HepG2 (cell line): ENCODE measurements at regions not wholly inside any gene's neighbourhood (a gene's known extent, or its start where the extent isn't known, plus 50 kb on each side); places are given as distances from the start of the nearest gene placed in this dataset.

Source experiments
- ATAC-seq: fragments of 200-7000 bp; cut with Tn5 transposase; 3 replicates; pipeline ENCODE4 v1.9.1; 2020; ENCODE audit warnings: mild to moderate bottlenecking, moderate library complexity
- BruUV-seq: library from RNA; stranded (reverse); fragments of 400-500 nt; replicated peaks from 2 replicates; lab custom pipeline; 2021; lab: Mats Ljungman, UMichigan
- CTCF ChIA-PET: fragments of 300-600 bp; formaldehyde crosslinking; extraction: SDS; loops from one replicate; lab custom pipeline; 2021; ENCODE audit warnings: low total read pairs, inconsistent platforms, low intra/inter-chr PET ratio; lab: Yijun Ruan, JAX
- POLR2A ChIA-PET: fragments of 350-600 bp; sonication (Branson Sonifier 250); formaldehyde crosslinking; loops from one replicate; lab custom pipeline; 2020; ENCODE audit warnings: antibody characterized with exemption, inconsistent platforms; lab: Yijun Ruan, JAX
- DNase-seq: peaks from one replicate; pipeline ENCODE4 v3.0.0-alpha.2; 2015; ENCODE audit warnings: low spot score
- FAIRE-seq: peaks from 3 replicates; lab custom pipeline; 2011; peaks lifted over from hg19 to GRCh38; lab: Jason Lieb, UNC
- H2AFZ ChIP-seq: one replicate; pipeline ENCODE4 v1.6.1; 2011; ENCODE audit warnings: low read length, inconsistent platforms
- H3K27ac ChIP-seq: fragments of 300-600 bp; 3 replicates; pipeline ENCODE4 v1.8.0; 2011; ENCODE audit warnings: mixed run types, mild to moderate bottlenecking, mixed read lengths, low read length, inconsistent platforms; ENCODE audit not compliant: insufficient read depth; ENCODE audit errors: extremely low read length
- H3K27me3 ChIP-seq, 2 experiments: fragments of 200-600 bp in 1 of 2; 2 replicates in 1 of 2; 3 replicates in 1 of 2; pipeline versions ENCODE4 v1.6.0 to v1.8.0; 2011; ENCODE audit warnings: low read length in 2 of 2, mild to moderate bottlenecking in 2 of 2, moderate library complexity in 2 of 2, inconsistent platforms in 1 of 2; ENCODE audit not compliant: insufficient read depth in 2 of 2, control insufficient read depth in 1 of 2
- H3K36me3 ChIP-seq, 2 experiments: fragments of 200-600 bp in 1 of 2; replicated peaks in 1 of 2; 2 replicates in 1 of 2; 3 replicates in 1 of 2; pipeline versions ENCODE4 v1.5.1 to v1.8.0; 2011; ENCODE audit warnings: low read length in 2 of 2, inconsistent platforms in 1 of 2; ENCODE audit not compliant: insufficient read depth in 2 of 2, control insufficient read depth in 1 of 2
- H3K4me1 ChIP-seq: 2 replicates; pipeline ENCODE4 v1.5.1; 2012; ENCODE audit warnings: low read length, inconsistent platforms; ENCODE audit not compliant: insufficient read depth
- H3K4me2 ChIP-seq: 2 replicates; pipeline ENCODE4 v1.6.0; 2011; ENCODE audit warnings: low read depth, low read length, inconsistent platforms
- H3K4me3 ChIP-seq, 3 experiments: fragments of 200-600 bp in 1 of 3; sonication (generic), shearing (Covaris generic) in 1 of 3; replicated peaks in 1 of 3; 2 replicates each; pipeline ENCODE4 v1.5.1; 2011 to 2016; ENCODE audit warnings: low read length in 3 of 3, inconsistent platforms in 2 of 3, low read depth in 2 of 3, mild to moderate bottlenecking in 2 of 3, control low read depth in 1 of 3, mixed read lengths in 1 of 3; ENCODE audit not compliant: insufficient read depth in 1 of 3
- H3K79me2 ChIP-seq: one replicate; pipeline ENCODE4 v1.6.1; 2011; ENCODE audit warnings: low read length, inconsistent platforms; ENCODE audit not compliant: insufficient read depth
- H3K9ac ChIP-seq: 2 replicates; pipeline ENCODE4 v1.6.0; 2011; ENCODE audit warnings: mild to moderate bottlenecking, low read depth, low read length, inconsistent platforms; ENCODE audit not compliant: insufficient read depth
- H3K9me3 ChIP-seq: 2 replicates; pipeline ENCODE4 v1.5.1; 2012; ENCODE audit warnings: mild to moderate bottlenecking, low read length
- H4K20me1 ChIP-seq: 2 replicates; pipeline ENCODE4 v1.6.0; 2011; ENCODE audit warnings: inconsistent platforms, mild to moderate bottlenecking, low read length, moderate library complexity; ENCODE audit not compliant: insufficient read depth
- DNMT1 ChIP-seq: sonication (generic); formaldehyde crosslinking; IDR thresholded peaks from 2 replicates; pipeline ENCODE4 v1.5.1; 2020; ENCODE audit warnings: mild to moderate bottlenecking, missing genetic modification reagents
- MEIS1 ChIP-seq: sonication (generic); formaldehyde crosslinking; IDR thresholded peaks from 2 replicates; pipeline ENCODE4 v1.9.0; 2021; ENCODE audit warnings: mild to moderate bottlenecking, missing genetic modification reagents, moderate library complexity, borderline replicate concordance
- NCOA5 ChIP-seq: sonication (generic); formaldehyde crosslinking; IDR thresholded peaks from 2 replicates; pipeline ENCODE4 v1.4.0; 2020; ENCODE audit warnings: missing genetic modification reagents
- NCOR1 ChIP-seq: fragments of 200-600 bp; sonication (generic); IDR thresholded peaks from 2 replicates; pipeline ENCODE4 v1.7.0; 2017; ENCODE audit warnings: antibody characterized with exemption, low read length, borderline replicate concordance
- NFE2L2 ChIP-seq: fragments of 150-350 bp; IDR thresholded peaks from 2 replicates; pipeline ENCODE4 v1.6.1; 2014; ENCODE audit warnings: low read length
- POLR2A ChIP-seq, 2 experiments: IDR thresholded peaks; 2 replicates each; pipeline ENCODE4 v1.6.1; 2011; ENCODE audit warnings: low read depth in 2 of 2, low read length in 2 of 2, mild to moderate bottlenecking in 1 of 2, moderate library complexity in 1 of 2; ENCODE audit not compliant: insufficient read depth in 1 of 2
- SIX1 ChIP-seq: sonication (generic); formaldehyde crosslinking; IDR thresholded peaks from 2 replicates; pipeline ENCODE4 v1.4.0; 2020; ENCODE audit warnings: missing genetic modification reagents, borderline replicate concordance
- ZNF607 ChIP-seq: sonication (generic); formaldehyde crosslinking; IDR thresholded peaks from 2 replicates; pipeline ENCODE4 v1.5.1; 2020; ENCODE audit warnings: missing genetic modification reagents, mild to moderate bottlenecking, borderline replicate concordance
- ZNF878 ChIP-seq: sonication (generic); formaldehyde crosslinking; IDR thresholded peaks from 2 replicates; pipeline ENCODE4 v1.8.1; 2023; ENCODE audit warnings: mild to moderate bottlenecking, missing genetic modification reagents, moderate library complexity
- ZSCAN9 ChIP-seq: IDR thresholded peaks from 2 replicates; pipeline ENCODE4 v1.6.1; 2016; ENCODE audit warnings: borderline replicate concordance
- WGBS: methylation state at CpG from one replicate; pipeline ENCODE4 v1.1.6; 2017; ENCODE audit warnings: low lambda C conversion rate; 5-methylcytosine and 5-hydroxymethylcytosine counted together
- in situ Hi-C: cut with HindIII; loops from 2 replicates; pipeline ENCODE4 v1.10.0; 2017; ENCODE audit warnings: low pct_unique_long_range_greater_than_20kb; ENCODE audit not compliant: extremely low pct_ligation_motif_present
- intact Hi-C: fragments of 100-400 bp; cut with micrococcal nuclease; formaldehyde crosslinking; loops from one replicate; pipeline ENCODE4 v1.10.0; 2022; ENCODE audit not compliant: unreplicated experiment
- TF ChIP-seq, protein P1 (sequence below): sonication (generic); formaldehyde crosslinking; IDR thresholded peaks from 2 replicates; pipeline ENCODE4 v1.5.0; 2020; ENCODE audit warnings: missing genetic modification reagents
- TF ChIP-seq, protein P2 (sequence below): sonication (generic); formaldehyde crosslinking; IDR thresholded peaks from 2 replicates; pipeline ENCODE4 v1.5.0; 2020; ENCODE audit warnings: mild to moderate bottlenecking, missing genetic modification reagents, moderate library complexity
- TF ChIP-seq, protein P3 (sequence below): IDR thresholded peaks from 2 replicates; pipeline ENCODE4 v1.6.1; 2016; ENCODE audit warnings: low read depth
- TF ChIP-seq, protein P4 (sequence below): sonication (generic); formaldehyde crosslinking; IDR thresholded peaks from 2 replicates; pipeline ENCODE4 v1.9.0; 2021; ENCODE audit warnings: missing genetic modification reagents, borderline replicate concordance

DNA sequence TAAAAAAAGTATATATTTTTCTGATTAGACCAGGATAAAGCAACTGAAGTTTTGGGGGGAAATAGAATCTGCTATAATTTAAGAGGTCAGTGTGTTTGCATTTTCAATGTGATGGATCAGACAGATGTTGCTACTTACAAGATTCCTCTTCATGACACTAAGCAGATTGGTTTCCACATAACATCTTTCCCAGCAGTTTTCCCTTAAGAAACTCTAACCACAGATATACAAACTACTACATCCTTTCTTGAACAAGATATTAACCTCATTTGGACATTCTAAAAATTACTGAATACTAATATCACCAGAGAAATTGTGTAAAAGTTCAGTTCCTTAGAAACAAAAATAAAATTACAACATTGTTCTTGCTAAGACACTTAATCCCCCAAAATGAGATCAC is 106.7 kb upstream of the GUCY1A1 start:
- Histone ChIP-seq H3K9me3 (no peaks in the 10 kb centered on the region), H3K4me2 (no peak overlapping the region), H3K9ac (no peak overlapping the region), H3K27me3 (no peaks in the 10 kb centered on the region), H3K36me3 (no peaks in the 10 kb centered on the region)
- ChIA-PET CTCF (no interaction called here), POLR2A (no interaction called here)
- intact Hi-C loops, result no loop called here
- TF ChIP-seq ZNF607 (no peak), NFE2L2 (no peak), NCOR1 (no peak), ZSCAN9 (CRISPR knock-in tag) (no peak), DNMT1 (no peak)
- TF ChIP-seq, all 625 proteins: peak for 0
- no TSS peak for BruUV-seq
- DNase-seq (no peak), FAIRE-seq (no peak), ATAC-seq (no peak)
- no peak overlapping the region for H3K4me3 ChIP-seq
- no peaks in the 10 kb centered on the region for H4K20me1 ChIP-seq
- H2AFZ ChIP-seq, result no peak overlapping the region
- in situ Hi-C loops, result no loop called here
- H3K27ac ChIP-seq, result no peak overlapping the region
- no peaks in the 10 kb centered on the region for H3K79me2 ChIP-seq
- no peaks in the 10 kb centered on the region for H3K4me1 ChIP-seq

DNA sequence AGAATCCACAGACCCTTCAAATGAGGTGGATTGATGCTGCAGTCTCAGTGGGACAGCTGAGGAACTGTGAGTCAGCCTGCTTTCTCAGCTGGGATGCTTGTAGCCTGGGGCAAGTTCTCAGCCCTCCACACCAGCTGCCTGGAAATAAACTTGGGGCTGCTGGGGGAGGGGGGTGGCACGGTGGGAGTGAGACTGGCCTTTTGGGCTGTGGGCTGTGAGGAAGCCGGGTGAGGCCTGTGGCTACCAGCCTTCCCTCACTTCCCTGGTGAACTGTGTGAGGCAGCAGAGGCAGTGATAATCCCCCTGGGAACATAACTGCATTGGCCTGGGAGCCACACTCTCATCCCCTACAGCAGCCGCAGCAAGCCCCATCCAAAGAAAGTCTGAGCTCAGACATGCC is 114.5 kb upstream of the GUCY1A1 start:
- BruUV-seq, result no TSS peak
- H3K9ac ChIP-seq, result no peak overlapping the region
- no peaks in the 10 kb centered on the region for H4K20me1 ChIP-seq
- in situ Hi-C loops, result no loop called here
- H3K4me1 ChIP-seq, result no peaks in the 10 kb centered on the region
- no peaks in the 10 kb centered on the region for H3K9me3 ChIP-seq
- H3K4me2 ChIP-seq, result no peak overlapping the region
- H3K4me3 ChIP-seq, result no peak overlapping the region
- ATAC-seq, result no peak
- 86% methylated on average over 1 of the region's 3 CpGs for WGBS
- H3K79me2 ChIP-seq, result no peaks in the 10 kb centered on the region
- no peak overlapping the region for H3K27ac ChIP-seq
- no peak for DNase-seq
- no peaks in the 10 kb centered on the region for H3K36me3 ChIP-seq
- no peak for FAIRE-seq
- CTCF ChIA-PET, result no interaction called here
- H3K27me3 ChIP-seq, result no peaks in the 10 kb centered on the region
- H2AFZ ChIP-seq, result no peak overlapping the region
- intact Hi-C loops, result no loop called here
- POLR2A ChIA-PET, result no interaction called here
- TF ChIP-seq NCOA5 (CRISPR knock-in tag) (no peak), POLR2A (IDR thresholded peaks at IDR 0.05; ENCODE audit: insufficient read depth in 1 of 2, low read depth in 2 of 2, low read length in 2 of 2) (no peak), SIX1 (CRISPR knock-in tag) (no peak), MEIS1 (no peak), ZNF878 (CRISPR knock-in tag) (no peak)
- TF ChIP-seq, protein P1, sequence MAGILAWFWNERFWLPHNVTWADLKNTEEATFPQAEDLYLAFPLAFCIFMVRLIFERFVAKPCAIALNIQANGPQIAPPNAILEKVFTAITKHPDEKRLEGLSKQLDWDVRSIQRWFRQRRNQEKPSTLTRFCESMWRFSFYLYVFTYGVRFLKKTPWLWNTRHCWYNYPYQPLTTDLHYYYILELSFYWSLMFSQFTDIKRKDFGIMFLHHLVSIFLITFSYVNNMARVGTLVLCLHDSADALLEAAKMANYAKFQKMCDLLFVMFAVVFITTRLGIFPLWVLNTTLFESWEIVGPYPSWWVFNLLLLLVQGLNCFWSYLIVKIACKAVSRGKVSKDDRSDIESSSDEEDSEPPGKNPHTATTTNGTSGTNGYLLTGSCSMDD (CRISPR knock-in tag), result no peak
- TF ChIP-seq, protein P2, sequence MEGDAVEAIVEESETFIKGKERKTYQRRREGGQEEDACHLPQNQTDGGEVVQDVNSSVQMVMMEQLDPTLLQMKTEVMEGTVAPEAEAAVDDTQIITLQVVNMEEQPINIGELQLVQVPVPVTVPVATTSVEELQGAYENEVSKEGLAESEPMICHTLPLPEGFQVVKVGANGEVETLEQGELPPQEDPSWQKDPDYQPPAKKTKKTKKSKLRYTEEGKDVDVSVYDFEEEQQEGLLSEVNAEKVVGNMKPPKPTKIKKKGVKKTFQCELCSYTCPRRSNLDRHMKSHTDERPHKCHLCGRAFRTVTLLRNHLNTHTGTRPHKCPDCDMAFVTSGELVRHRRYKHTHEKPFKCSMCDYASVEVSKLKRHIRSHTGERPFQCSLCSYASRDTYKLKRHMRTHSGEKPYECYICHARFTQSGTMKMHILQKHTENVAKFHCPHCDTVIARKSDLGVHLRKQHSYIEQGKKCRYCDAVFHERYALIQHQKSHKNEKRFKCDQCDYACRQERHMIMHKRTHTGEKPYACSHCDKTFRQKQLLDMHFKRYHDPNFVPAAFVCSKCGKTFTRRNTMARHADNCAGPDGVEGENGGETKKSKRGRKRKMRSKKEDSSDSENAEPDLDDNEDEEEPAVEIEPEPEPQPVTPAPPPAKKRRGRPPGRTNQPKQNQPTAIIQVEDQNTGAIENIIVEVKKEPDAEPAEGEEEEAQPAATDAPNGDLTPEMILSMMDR (CRISPR knock-in tag), result no peak
- TF ChIP-seq, protein P3, sequence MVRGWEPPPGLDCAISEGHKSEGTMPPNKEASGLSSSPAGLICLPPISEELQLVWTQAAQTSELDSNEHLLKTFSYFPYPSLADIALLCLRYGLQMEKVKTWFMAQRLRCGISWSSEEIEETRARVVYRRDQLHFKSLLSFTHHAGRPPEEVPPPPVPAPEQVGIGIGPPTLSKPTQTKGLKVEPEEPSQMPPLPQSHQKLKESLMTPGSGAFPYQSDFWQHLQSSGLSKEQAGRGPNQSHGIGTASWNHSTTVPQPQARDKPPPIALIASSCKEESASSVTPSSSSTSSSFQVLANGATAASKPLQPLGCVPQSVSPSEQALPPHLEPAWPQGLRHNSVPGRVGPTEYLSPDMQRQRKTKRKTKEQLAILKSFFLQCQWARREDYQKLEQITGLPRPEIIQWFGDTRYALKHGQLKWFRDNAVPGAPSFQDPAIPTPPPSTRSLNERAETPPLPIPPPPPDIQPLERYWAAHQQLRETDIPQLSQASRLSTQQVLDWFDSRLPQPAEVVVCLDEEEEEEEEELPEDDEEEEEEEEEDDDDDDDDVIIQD (CRISPR knock-in tag), result no peak
- TF ChIP-seq, protein P4, sequence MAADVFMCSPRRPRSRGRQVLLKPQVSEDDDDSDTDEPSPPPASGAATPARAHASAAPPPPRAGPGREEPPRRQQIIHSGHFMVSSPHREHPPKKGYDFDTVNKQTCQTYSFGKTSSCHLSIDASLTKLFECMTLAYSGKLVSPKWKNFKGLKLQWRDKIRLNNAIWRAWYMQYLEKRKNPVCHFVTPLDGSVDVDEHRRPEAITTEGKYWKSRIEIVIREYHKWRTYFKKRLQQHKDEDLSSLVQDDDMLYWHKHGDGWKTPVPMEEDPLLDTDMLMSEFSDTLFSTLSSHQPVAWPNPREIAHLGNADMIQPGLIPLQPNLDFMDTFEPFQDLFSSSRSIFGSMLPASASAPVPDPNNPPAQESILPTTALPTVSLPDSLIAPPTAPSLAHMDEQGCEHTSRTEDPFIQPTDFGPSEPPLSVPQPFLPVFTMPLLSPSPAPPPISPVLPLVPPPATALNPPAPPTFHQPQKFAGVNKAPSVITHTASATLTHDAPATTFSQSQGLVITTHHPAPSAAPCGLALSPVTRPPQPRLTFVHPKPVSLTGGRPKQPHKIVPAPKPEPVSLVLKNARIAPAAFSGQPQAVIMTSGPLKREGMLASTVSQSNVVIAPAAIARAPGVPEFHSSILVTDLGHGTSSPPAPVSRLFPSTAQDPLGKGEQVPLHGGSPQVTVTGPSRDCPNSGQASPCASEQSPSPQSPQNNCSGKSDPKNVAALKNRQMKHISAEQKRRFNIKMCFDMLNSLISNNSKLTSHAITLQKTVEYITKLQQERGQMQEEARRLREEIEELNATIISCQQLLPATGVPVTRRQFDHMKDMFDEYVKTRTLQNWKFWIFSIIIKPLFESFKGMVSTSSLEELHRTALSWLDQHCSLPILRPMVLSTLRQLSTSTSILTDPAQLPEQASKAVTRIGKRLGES (CRISPR knock-in tag), result no peak
